HepG2 (cell line): ENCODE measurements at regions not wholly inside any gene's neighbourhood (a gene's known extent, or its start where the extent isn't known, plus 50 kb on each side); places are given as distances from the start of the nearest gene placed in this dataset.

Experiments
- ATAC-seq: fragments of 200-7000 bp; cut with Tn5 transposase; 3 replicates; pipeline ENCODE4 v1.9.1; 2020; ENCODE audit warnings: mild to moderate bottlenecking, moderate library complexity
- BruUV-seq: library from RNA; stranded (reverse); fragments of 400-500 nt; replicated peaks from 2 replicates; lab custom pipeline; 2021; lab: Mats Ljungman, UMichigan
- CTCF ChIA-PET: fragments of 300-600 bp; formaldehyde crosslinking; extraction: SDS; loops from one replicate; lab custom pipeline; 2021; ENCODE audit warnings: low total read pairs, inconsistent platforms, low intra/inter-chr PET ratio; lab: Yijun Ruan, JAX
- POLR2A ChIA-PET: fragments of 350-600 bp; sonication (Branson Sonifier 250); formaldehyde crosslinking; loops from one replicate; lab custom pipeline; 2020; ENCODE audit warnings: antibody characterized with exemption, inconsistent platforms; lab: Yijun Ruan, JAX
- DNase-seq: peaks from one replicate; pipeline ENCODE4 v3.0.0-alpha.2; 2015; ENCODE audit warnings: low spot score
- FAIRE-seq: peaks from 3 replicates; lab custom pipeline; 2011; peaks lifted over from hg19 to GRCh38; lab: Jason Lieb, UNC
- H2AFZ ChIP-seq: one replicate; pipeline ENCODE4 v1.6.1; 2011; ENCODE audit warnings: low read length, inconsistent platforms
- H3K27ac ChIP-seq: fragments of 300-600 bp; 3 replicates; pipeline ENCODE4 v1.8.0; 2011; ENCODE audit warnings: mixed run types, mild to moderate bottlenecking, mixed read lengths, low read length, inconsistent platforms; ENCODE audit not compliant: insufficient read depth; ENCODE audit errors: extremely low read length
- H3K27me3 ChIP-seq, 2 experiments: fragments of 200-600 bp in 1 of 2; 2 replicates in 1 of 2; 3 replicates in 1 of 2; pipeline versions ENCODE4 v1.6.0 to v1.8.0; 2011; ENCODE audit warnings: low read length in 2 of 2, mild to moderate bottlenecking in 2 of 2, moderate library complexity in 2 of 2, inconsistent platforms in 1 of 2; ENCODE audit not compliant: insufficient read depth in 2 of 2, control insufficient read depth in 1 of 2
- H3K36me3 ChIP-seq, 2 experiments: fragments of 200-600 bp in 1 of 2; replicated peaks in 1 of 2; 2 replicates in 1 of 2; 3 replicates in 1 of 2; pipeline versions ENCODE4 v1.5.1 to v1.8.0; 2011; ENCODE audit warnings: low read length in 2 of 2, inconsistent platforms in 1 of 2; ENCODE audit not compliant: insufficient read depth in 2 of 2, control insufficient read depth in 1 of 2
- H3K4me1 ChIP-seq: 2 replicates; pipeline ENCODE4 v1.5.1; 2012; ENCODE audit warnings: low read length, inconsistent platforms; ENCODE audit not compliant: insufficient read depth
- H3K4me2 ChIP-seq: 2 replicates; pipeline ENCODE4 v1.6.0; 2011; ENCODE audit warnings: low read depth, low read length, inconsistent platforms
- H3K4me3 ChIP-seq, 3 experiments: fragments of 200-600 bp in 1 of 3; sonication (generic), shearing (Covaris generic) in 1 of 3; replicated peaks in 1 of 3; 2 replicates each; pipeline ENCODE4 v1.5.1; 2011 to 2016; ENCODE audit warnings: low read length in 3 of 3, inconsistent platforms in 2 of 3, low read depth in 2 of 3, mild to moderate bottlenecking in 2 of 3, control low read depth in 1 of 3, mixed read lengths in 1 of 3; ENCODE audit not compliant: insufficient read depth in 1 of 3
- H3K79me2 ChIP-seq: one replicate; pipeline ENCODE4 v1.6.1; 2011; ENCODE audit warnings: low read length, inconsistent platforms; ENCODE audit not compliant: insufficient read depth
- H3K9ac ChIP-seq: 2 replicates; pipeline ENCODE4 v1.6.0; 2011; ENCODE audit warnings: mild to moderate bottlenecking, low read depth, low read length, inconsistent platforms; ENCODE audit not compliant: insufficient read depth
- H3K9me3 ChIP-seq: 2 replicates; pipeline ENCODE4 v1.5.1; 2012; ENCODE audit warnings: mild to moderate bottlenecking, low read length
- H4K20me1 ChIP-seq: 2 replicates; pipeline ENCODE4 v1.6.0; 2011; ENCODE audit warnings: inconsistent platforms, mild to moderate bottlenecking, low read length, moderate library complexity; ENCODE audit not compliant: insufficient read depth
- HMGXB4 ChIP-seq, 2 experiments: sonication (generic) in 1 of 2; formaldehyde crosslinking in 1 of 2; IDR thresholded peaks; 2 replicates each; pipeline versions ENCODE4 v1.4.0 to v1.6.1; 2018 to 2020; ENCODE audit warnings: missing genetic modification reagents in 2 of 2, borderline replicate concordance in 1 of 2, low read depth in 1 of 2, mild to moderate bottlenecking in 1 of 2, missing biosample characterization in 1 of 2
- NBN ChIP-seq: fragments of 450-650 bp; conservative IDR thresholded peaks from 2 replicates; pipeline ENCODE4 v1.6.1; 2017
- ZNF546 ChIP-seq: sonication (generic); formaldehyde crosslinking; conservative IDR thresholded peaks from 2 replicates; pipeline ENCODE4 v1.8.1; 2023; ENCODE audit warnings: mild to moderate bottlenecking, missing genetic modification reagents
- ZNF691 ChIP-seq: sonication (generic); formaldehyde crosslinking; IDR thresholded peaks from 2 replicates; pipeline ENCODE4 v1.4.0; 2020; ENCODE audit warnings: missing genetic modification reagents, low read depth, mild to moderate bottlenecking, borderline replicate concordance
- WGBS: methylation state at CpG from one replicate; pipeline ENCODE4 v1.1.6; 2017; ENCODE audit warnings: low lambda C conversion rate; 5-methylcytosine and 5-hydroxymethylcytosine counted together
- in situ Hi-C: cut with HindIII; loops from 2 replicates; pipeline ENCODE4 v1.10.0; 2017; ENCODE audit warnings: low pct_unique_long_range_greater_than_20kb; ENCODE audit not compliant: extremely low pct_ligation_motif_present
- intact Hi-C: fragments of 100-400 bp; cut with micrococcal nuclease; formaldehyde crosslinking; loops from one replicate; pipeline ENCODE4 v1.10.0; 2022; ENCODE audit not compliant: unreplicated experiment
- TF ChIP-seq, protein P1 (sequence below): IDR thresholded peaks from 2 replicates; pipeline ENCODE4 v1.6.1; 2016; ENCODE audit warnings: missing compliant biosample characterization, missing genetic modification reagents, borderline replicate concordance

GRCh38 chr16:55029509-55029908 is 98.8 kb downstream of the IRX5 start:
- Histone ChIP-seq H3K4me3 (no peak overlapping the region), H3K4me2 (no peak overlapping the region), H3K27ac (no peak overlapping the region), H4K20me1 (no peaks in the 10 kb centered on the region), H3K27me3 (no peaks in the 10 kb centered on the region), H3K4me1 (no peaks in the 10 kb centered on the region), H3K9me3 (no peaks in the 10 kb centered on the region), H3K9ac (no peak overlapping the region), H3K79me2 (no peaks in the 10 kb centered on the region), H2AFZ (no peak overlapping the region), H3K36me3 (no peaks in the 10 kb centered on the region)
- intact Hi-C loops = no loop called here
- no peak for DNase-seq
- in situ Hi-C loops = loop anchor here (10.0 kb wide), 1 partner anchor 1085 kb away; no protein-coding TSS in a partner anchor
- TF ChIP-seq HMGXB4 (CRISPR knock-in tag; IDR thresholded peaks at IDR 0.05; ENCODE audit: borderline replicate concordance in 1 of 2, low read depth in 1 of 2) (no peak), ZNF546 (CRISPR knock-in tag) (no peak), NBN (no peak), ZNF691 (CRISPR knock-in tag) (no peak)
- TF ChIP-seq, protein P1, sequence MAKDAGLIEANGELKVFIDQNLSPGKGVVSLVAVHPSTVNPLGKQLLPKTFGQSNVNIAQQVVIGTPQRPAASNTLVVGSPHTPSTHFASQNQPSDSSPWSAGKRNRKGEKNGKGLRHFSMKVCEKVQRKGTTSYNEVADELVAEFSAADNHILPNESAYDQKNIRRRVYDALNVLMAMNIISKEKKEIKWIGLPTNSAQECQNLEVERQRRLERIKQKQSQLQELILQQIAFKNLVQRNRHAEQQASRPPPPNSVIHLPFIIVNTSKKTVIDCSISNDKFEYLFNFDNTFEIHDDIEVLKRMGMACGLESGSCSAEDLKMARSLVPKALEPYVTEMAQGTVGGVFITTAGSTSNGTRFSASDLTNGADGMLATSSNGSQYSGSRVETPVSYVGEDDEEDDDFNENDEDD (CRISPR knock-in tag) = no peak
- 2% methylated on average over 1 of the region's 1 CpG for WGBS
- ChIA-PET CTCF (no interaction called here), POLR2A (no interaction called here)
- no peak for FAIRE-seq
- BruUV-seq = no TSS peak
- no peak for ATAC-seq
